Upper lobe of left lung (tissue), 4 donors: ENCODE measurements at regions not wholly inside any gene's neighbourhood (a gene's known extent, or its start where the extent isn't known, plus 50 kb on each side); places are given as distances from the start of the nearest gene placed in this dataset.

Source experiments
- CTCF ChIP-seq, 6 experiments: fragments of 450-650 bp in 4 of 6; fragments of 200-600 bp in 2 of 6; sonication (generic) in 2 of 6; IDR thresholded peaks; one replicate each; pipeline ENCODE4 v1.5.1; 2016 to 2019; ENCODE audit warnings: antibody characterized with exemption in 6 of 6
- EP300 ChIP-seq, 4 donors: sonication (generic); formaldehyde crosslinking; IDR thresholded peaks; one replicate each; pipeline ENCODE4 v1.5.1; 2017; ENCODE audit warnings: antibody characterized with exemption in 4 of 4, control low read depth in 2 of 4
- POLR2A ChIP-seq, 4 donors: fragments of 450-650 bp; IDR thresholded peaks; one replicate each; pipeline ENCODE4 v1.5.1; 2016 to 2017; ENCODE audit warnings: antibody characterized with exemption in 4 of 4, mild to moderate bottlenecking in 2 of 4
- POLR2AphosphoS5 ChIP-seq, 2 donors: sonication (generic); formaldehyde crosslinking; IDR thresholded peaks; one replicate each; pipeline ENCODE4 v1.5.1; 2017; ENCODE audit warnings: antibody characterized with exemption in 2 of 2

- TF ChIP-seq CTCF (IDR thresholded peaks at IDR 0.05) (no peak), EP300 (IDR thresholded peaks at IDR 0.05) (no peak), POLR2A (IDR thresholded peaks at IDR 0.05) (no peak), POLR2AphosphoS5 (IDR thresholded peaks at IDR 0.05) (no peak)
Observed at GRCh38 chr4:171256223-171256622, 557.0 kb upstream of the GALNTL6 start.
